GM12872 (cell line): ENCODE measurements at regions not wholly inside any gene's neighbourhood (a gene's known extent, or its start where the extent isn't known, plus 50 kb on each side); places are given as distances from the start of the nearest gene placed in this dataset.

Experiments used
- TF ChIP-seq, protein P1 (sequence below): IDR thresholded peaks from 3 replicates; pipeline ENCODE4 v1.5.1; 2011; ENCODE audit warnings: low read depth, mild to moderate bottlenecking, low read length, moderate library complexity; ENCODE audit not compliant: insufficient read depth

DNA sequence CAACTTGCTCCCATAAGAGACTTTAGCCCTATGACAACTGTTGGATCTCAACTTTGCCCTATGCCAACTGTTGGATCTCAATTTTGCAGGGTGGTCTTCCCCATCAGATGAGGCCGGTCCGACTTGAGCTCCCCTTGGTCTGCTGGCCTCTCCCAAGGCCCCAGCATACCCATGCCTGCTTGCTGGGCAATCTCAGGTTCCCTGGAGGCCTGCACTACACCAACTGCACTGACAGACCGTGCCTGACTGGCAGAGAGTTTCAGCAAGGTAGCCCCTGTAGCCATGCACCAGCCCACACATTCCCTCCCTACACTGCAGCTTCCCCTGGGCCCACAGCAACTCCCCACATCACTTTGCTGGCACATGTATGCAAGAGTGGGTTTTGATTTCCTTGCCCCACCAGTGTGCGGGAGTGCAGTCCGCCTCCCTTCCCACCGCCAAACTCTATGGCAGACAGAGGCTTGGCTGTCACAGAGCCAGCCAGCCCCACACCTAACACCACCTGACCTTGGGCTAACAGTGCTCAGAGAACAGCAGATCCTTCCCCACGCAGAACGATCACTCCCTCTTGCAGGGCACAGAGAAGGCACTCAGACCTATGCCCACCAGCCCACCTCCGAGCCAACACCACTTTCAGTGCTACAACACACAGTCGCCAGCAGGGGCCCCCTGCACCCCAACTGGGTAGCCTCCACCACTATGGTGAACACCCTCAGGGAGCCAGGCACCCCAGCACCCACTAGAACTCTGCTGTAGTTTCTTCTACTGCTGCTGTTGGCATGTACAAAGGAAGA is 279.9 kb upstream of the COX7C start:
- TF ChIP-seq, protein P1, sequence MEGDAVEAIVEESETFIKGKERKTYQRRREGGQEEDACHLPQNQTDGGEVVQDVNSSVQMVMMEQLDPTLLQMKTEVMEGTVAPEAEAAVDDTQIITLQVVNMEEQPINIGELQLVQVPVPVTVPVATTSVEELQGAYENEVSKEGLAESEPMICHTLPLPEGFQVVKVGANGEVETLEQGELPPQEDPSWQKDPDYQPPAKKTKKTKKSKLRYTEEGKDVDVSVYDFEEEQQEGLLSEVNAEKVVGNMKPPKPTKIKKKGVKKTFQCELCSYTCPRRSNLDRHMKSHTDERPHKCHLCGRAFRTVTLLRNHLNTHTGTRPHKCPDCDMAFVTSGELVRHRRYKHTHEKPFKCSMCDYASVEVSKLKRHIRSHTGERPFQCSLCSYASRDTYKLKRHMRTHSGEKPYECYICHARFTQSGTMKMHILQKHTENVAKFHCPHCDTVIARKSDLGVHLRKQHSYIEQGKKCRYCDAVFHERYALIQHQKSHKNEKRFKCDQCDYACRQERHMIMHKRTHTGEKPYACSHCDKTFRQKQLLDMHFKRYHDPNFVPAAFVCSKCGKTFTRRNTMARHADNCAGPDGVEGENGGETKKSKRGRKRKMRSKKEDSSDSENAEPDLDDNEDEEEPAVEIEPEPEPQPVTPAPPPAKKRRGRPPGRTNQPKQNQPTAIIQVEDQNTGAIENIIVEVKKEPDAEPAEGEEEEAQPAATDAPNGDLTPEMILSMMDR, result peak; percentile 37; the same call in 1 of the 3 replicates

DNA sequence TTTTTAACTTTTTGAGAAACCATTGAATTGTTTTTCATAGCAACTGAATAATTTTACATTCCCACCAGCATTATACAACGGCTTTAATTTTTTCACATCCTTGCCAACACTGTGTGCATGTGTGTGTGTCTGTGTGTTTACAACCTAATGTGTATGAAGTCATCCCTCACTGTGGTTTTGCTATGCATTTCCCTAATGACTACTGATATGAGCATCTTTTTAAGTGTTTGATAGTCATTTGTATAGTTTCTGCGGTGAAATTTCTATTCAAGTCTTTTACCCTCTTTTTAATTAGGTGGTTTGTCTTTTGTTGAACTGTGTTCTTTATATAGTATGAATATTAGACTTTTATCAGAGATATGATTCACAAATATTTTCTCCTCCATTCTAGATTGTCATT is 263.1 kb upstream of the COX7C start:
- TF ChIP-seq, protein P1, result no peak

DNA sequence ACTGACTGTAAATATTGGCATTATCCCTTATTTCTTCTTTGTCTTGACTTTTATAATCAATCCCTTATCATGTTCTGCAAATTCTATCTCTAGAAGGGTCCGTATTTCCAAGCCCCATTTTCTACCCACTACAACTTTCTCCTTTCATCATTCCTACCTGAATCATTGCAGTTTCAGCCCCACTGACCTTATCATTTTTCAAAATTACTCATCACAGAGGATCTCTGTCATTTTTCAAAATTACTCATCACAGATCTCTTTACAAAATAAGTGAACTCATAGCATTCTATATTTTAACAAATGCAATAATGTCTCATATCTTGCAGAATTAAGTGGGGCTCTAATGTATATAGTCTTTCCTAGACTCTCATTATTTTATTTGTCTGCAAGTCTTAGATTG is 256.9 kb upstream of the COX7C start:
- TF ChIP-seq, protein P1, result no peak

DNA sequence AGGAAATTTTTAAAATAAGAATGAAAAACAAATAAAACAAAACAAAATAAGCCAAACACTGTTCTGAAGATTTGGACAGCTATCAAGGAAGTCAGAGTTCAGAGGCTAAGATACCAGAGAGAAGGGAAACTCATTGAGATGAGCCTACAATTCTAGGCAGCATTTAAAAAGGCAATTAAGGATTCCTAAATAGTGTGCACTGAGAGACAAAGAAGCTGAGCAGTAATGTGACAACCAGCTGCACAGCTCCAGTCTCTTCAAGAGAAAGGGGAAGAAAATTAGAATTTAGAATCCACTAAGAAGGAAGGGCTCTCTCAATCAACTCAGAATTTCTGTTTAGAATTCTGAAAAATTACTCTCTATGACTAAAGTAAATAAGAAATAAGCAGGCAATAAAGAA is 246.7 kb upstream of the COX7C start:
- TF ChIP-seq, protein P1, result no peak

DNA sequence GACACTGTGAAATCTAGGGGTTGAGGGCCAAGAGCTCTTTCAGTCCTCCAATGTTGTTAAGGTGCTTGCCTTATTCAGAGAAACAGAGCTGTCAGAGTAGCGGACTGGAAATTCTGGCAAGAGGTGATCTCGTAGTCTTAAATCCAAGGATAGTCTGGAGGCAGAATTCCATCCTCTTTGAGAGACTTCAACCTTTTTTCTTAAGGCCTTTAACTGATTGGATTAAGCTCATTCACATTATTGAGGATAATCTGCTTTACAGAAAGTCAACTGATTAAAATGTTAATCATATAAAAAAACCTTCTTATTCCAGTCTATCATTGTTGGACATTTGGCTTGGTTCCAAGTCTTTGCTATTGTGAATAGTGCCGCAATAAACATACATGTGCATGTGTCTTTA is 243.1 kb upstream of the COX7C start:
- TF ChIP-seq, protein P1, result no peak

DNA sequence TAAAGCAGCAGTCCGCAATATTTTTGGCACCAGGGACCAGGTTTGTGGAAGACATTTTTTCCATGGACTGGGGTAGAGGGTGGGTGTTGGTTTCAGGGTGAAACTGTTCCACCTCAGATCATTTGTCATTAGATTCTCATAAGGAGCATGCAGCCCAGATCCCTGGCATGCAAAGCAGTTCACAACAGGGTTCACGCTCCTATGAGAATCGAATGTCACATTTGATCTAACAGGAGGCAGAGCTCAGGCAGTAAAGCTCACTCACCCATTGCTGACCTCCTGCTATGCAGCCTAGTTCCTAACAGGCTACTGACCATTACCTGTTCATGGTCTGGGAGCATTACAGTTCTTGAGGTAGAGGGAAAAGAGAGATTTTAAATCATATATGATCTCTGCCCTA is 241.5 kb upstream of the COX7C start:
- TF ChIP-seq, protein P1, result no peak

DNA sequence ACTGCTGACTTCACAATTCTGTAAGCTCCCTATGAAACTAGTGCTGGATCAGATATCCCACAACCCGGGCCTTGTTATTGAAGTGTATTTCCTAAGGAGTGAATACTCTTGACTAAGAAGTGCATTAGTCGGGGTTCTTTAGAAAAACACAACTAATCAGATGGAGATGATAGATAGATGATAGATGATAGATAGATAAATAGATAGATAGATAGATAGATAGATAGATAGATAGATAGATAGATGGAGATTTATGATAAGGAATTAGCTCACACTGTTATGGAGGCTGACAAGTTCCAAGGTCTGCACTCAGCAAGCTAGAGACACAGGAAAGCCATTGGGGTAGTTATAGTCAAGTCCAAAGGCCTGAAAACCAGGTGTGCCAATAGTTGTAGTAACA is 214.6 kb upstream of the COX7C start:
- TF ChIP-seq, protein P1, result no peak

DNA sequence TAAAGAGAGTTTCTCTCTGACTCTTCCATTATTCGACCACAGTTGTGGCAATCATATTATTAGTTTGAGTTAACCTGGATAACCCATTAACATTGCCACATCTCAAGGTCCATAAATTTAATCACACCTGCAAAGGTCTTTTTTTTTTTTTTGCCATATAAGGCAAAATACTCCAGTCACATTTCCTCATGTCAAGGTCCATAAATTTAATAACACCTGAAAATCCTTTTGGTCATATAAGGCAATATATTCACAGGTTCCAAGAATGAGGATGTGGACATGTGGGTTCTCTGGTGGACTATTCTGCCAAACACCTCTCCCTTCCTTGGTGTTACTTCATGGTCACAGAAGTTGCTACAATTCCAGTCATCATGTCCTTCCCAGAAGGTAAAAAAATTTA is 213.5 kb upstream of the COX7C start:
- TF ChIP-seq, protein P1, result no peak
